GM13977 (cell line): ENCODE measurements at regions not wholly inside any gene's neighbourhood (a gene's known extent, or its start where the extent isn't known, plus 50 kb on each side); places are given as distances from the start of the nearest gene placed in this dataset.

Source experiments
- DNase-seq: peaks from one replicate; pipeline ENCODE4 v3.0.0; 2012; ENCODE audit warnings: low spot score
- CTCF ChIP-seq: IDR thresholded peaks from 2 replicates; pipeline ENCODE4 v1.5.1; 2012; ENCODE audit warnings: mild to moderate bottlenecking, control low read depth; ENCODE audit not compliant: insufficient read depth; ENCODE audit errors: extremely low read depth, missing control alignments
- in situ Hi-C: fragments of 300-500 bp; cut with MboI; formaldehyde crosslinking; loops from one replicate; pipeline ENCODE4 v1.12.0; 2022; ENCODE audit warnings: low sequenced_read_pairs, low pct_unique_long_range_greater_than_20kb, mixed read lengths, inconsistent platforms; ENCODE audit not compliant: unreplicated experiment

GRCh38 chr16:5580772-5581171, 483.2 kb upstream of the EEF2KMT start:
- in situ Hi-C loops, result no loop called here
- TF ChIP-seq CTCF, result no peak
- no peak for DNase-seq

GRCh38 chr16:5580296-5580695, 482.7 kb upstream of the EEF2KMT start:
- no peak for TF ChIP-seq CTCF
- in situ Hi-C loops, result no loop called here
- no peak for DNase-seq

GRCh38 chr16:5578980-5579379, 481.4 kb upstream of the EEF2KMT start:
- no peak for DNase-seq
- in situ Hi-C loops, result no loop called here
- TF ChIP-seq CTCF, result no peak

GRCh38 chr16:5577463-5577862, 479.9 kb upstream of the EEF2KMT start:
- TF ChIP-seq CTCF, result no peak
- in situ Hi-C loops, result no loop called here
- no peak for DNase-seq

- DNase-seq, result no peak
- in situ Hi-C loops, result no loop called here
- TF ChIP-seq CTCF, result no peak
These were observed 478.2 kb upstream of the EEF2KMT start for GRCh38 chr16:5575646-5576245.

- no peak for DNase-seq
- no peak for TF ChIP-seq CTCF
- in situ Hi-C loops, result no loop called here
These were observed 477.5 kb upstream of the EEF2KMT start for GRCh38 chr16:5575121-5575520.

- no peak for DNase-seq
- TF ChIP-seq CTCF, result no peak
- in situ Hi-C loops, result no loop called here
These were observed 474.5 kb upstream of the EEF2KMT start for GRCh38 chr16:5572056-5572455.
